Central memory CD8-positive, alpha-beta T cell (primary cell): ENCODE measurements at regions not wholly inside any gene's neighbourhood (a gene's known extent, or its start where the extent isn't known, plus 50 kb on each side); places are given as distances from the start of the nearest gene placed in this dataset.

ENCODE experiments used
- ATAC-seq: fragments of 150-1000 bp; cut with Tn5 transposase; replicated peaks from 2 replicates; pipeline ENCODE4 v1.10.0; 2022; ENCODE audit warnings: mild to moderate bottlenecking, moderate FRiP score, moderate number of reproducible peaks; ENCODE audit not compliant: poor library complexity, severe bottlenecking; ENCODE audit errors: extremely low read depth
- DNase-seq, 2 donors: peaks; one replicate each; pipeline ENCODE4 v3.0.0; 2021; ENCODE audit warnings: low spot score in 2 of 2
- H3K27ac Mint-ChIP-seq: one replicate; pipeline ENCODE4 v1.8.0; 2022; ENCODE audit warnings: low read depth, mild to moderate bottlenecking, moderate library complexity, mixed read lengths
- H3K27me3 Mint-ChIP-seq: one replicate; pipeline ENCODE4 v1.8.0; 2022; ENCODE audit warnings: mixed read lengths
- H3K36me3 Mint-ChIP-seq: one replicate; pipeline ENCODE4 v1.8.0; 2022; ENCODE audit warnings: mild to moderate bottlenecking, moderate library complexity, mixed read lengths; ENCODE audit not compliant: insufficient read depth
- H3K4me1 Mint-ChIP-seq: one replicate; pipeline ENCODE4 v1.8.0; 2022; ENCODE audit warnings: mixed read lengths
- H3K4me3 Mint-ChIP-seq: one replicate; pipeline ENCODE4 v1.8.0; 2022; ENCODE audit warnings: mild to moderate bottlenecking, moderate library complexity, mixed read lengths
- H3K9me3 Mint-ChIP-seq: one replicate; pipeline ENCODE4 v1.8.0; 2022; ENCODE audit warnings: mixed read lengths

DNA sequence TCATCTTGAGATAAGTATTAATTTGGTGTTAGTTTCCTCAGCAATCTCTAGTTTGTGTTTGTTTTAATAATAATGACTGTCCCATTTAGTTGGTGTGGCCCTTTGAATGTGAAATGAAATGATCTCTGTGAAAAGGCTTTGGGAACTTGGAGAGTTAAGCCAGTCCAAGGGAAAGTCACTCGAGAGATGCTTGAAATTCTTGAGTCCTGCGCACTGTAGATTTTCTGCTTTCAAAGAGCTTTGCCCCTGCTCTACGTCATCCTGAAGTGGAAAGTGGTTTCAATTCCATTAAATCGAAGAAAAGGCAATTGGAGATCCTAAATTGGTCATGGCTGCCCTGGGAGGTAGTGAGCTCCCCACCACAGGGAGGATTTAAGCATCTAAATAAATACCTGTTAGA is 403.8 kb downstream of the ZNF536 start:
- peaks cover 13% of the 10 kb centered on the region for H3K9me3 Mint-ChIP-seq
- no peak overlapping the region for H3K27ac Mint-ChIP-seq
- H3K27me3 Mint-ChIP-seq = peaks cover 47% of the 10 kb centered on the region
- ATAC-seq = no peak
- H3K36me3 Mint-ChIP-seq = no peaks in the 10 kb centered on the region
- DNase-seq = no peak
- H3K4me1 Mint-ChIP-seq = no peaks in the 10 kb centered on the region
- no peak overlapping the region for H3K4me3 Mint-ChIP-seq

DNA sequence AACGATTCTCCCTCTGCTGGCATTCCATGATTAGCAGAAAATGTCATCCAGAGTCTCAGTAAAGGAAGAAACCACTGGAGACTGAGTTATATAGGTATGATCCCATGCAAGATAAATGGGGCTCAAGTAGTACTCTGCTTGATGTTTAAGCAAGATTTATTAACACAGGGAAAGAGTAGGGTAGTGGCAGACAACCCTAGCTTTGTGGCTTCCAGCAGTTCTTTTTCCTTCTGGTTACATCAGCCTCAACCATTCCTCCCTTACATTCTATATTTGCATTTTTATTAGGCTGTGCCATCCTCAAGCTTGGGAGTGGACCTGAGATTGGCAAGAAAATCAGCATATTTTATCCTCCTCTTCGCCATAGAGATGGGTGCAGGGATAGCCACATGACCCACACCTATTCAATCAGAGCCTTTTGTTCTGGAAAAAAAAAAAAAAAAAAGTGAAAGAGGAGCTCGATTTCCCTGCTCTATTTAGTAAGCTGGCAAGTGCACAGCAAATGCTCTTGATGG is 402.1 kb downstream of the ZNF536 start:
- Mint-ChIP-seq H3K9me3 (peaks cover 13% of the 10 kb centered on the region), H3K36me3 (no peaks in the 10 kb centered on the region), H3K4me1 (no peaks in the 10 kb centered on the region), H3K27me3 (peaks cover 50% of the 10 kb centered on the region), H3K27ac (no peak overlapping the region), H3K4me3 (no peak overlapping the region)
- no peak for DNase-seq
- no peak for ATAC-seq

DNA sequence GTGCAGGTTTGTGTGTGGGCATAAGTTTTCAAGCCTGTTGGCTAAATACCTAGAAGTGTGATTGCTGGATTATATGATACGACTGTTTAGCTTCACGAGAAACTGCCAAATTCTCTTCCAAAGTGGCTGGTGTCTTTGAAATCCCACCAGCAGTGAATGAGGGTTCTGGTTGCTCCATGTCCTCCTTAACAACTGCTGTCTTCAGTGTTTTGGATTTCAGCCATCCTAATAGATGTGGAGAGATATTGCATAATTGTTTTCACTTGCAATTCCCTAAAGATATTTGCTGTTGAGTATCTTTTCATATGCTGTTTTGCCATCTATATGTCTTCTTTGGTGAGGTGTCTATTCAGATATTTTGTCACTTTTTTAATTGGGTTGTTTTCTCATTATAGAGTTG is 390.5 kb downstream of the ZNF536 start:
- Mint-ChIP-seq H3K36me3 (no peaks in the 10 kb centered on the region), H3K27me3 (peaks cover under 1% of the 10 kb centered on the region), H3K4me3 (no peak overlapping the region), H3K27ac (no peak overlapping the region), H3K9me3 (no peaks in the 10 kb centered on the region), H3K4me1 (no peaks in the 10 kb centered on the region)
- ATAC-seq (no peak), DNase-seq (no peak)

DNA sequence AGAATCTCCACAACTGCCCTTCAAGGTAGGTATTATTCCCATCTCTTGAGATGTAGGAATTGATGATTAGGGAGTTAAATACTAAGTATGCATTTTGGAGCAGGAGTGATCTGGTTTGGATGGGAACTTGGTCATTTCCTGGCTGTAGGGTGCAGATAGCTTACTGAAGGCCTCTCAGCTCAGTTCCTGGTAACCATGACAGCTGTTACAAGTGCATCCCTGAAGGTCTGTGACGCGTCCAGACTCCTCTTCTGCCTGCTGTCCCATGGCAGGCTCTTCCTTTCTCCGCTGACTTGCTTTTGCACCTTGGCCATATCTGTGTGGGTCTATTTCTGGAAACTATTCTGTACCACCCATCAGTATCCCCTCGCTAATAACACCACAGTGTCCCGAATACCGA is 387.8 kb downstream of the ZNF536 start:
- ATAC-seq = no peak
- no peak overlapping the region for H3K27ac Mint-ChIP-seq
- H3K4me1 Mint-ChIP-seq = no peaks in the 10 kb centered on the region
- no peaks in the 10 kb centered on the region for H3K9me3 Mint-ChIP-seq
- H3K4me3 Mint-ChIP-seq = no peak overlapping the region
- H3K27me3 Mint-ChIP-seq = no peaks in the 10 kb centered on the region
- DNase-seq = no peak
- H3K36me3 Mint-ChIP-seq = no peaks in the 10 kb centered on the region

DNA sequence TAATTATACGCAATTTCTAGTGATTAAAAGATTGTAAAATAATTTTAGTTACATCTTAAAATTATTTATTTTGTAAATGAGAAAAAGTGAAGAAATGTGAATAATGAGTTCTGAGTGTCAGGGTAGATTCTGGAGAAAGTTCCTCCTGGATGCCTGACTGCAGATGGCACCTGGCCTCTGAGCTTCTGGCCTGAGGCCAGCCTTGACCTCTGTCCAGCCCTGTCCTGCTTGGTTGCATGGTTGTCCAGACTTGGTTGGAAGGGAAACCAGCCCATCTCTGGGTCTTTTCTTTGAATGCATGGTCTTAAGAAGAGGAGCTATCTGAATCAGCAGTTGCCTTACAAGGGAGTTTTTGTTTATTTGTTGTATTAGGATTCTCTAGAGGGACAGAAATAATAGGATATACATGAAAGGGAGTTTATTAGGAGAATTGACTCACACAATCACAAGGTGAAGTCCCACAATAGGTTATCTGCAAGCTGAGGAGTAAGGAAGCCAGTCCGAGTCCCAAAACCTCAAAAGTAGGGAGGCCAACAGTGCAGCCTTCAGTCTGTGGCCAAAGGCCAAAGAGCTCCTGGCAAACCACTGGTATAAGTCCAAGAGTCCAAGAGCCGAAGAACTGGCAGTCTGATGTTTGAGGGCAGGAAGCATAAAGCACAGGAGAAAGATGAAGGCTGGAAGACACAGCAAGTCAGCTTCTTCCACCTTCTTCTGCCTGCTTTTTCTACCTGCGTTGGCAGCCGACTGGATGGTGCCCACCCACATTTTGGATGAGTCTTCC is 385.8 kb downstream of the ZNF536 start:
- no peak for ATAC-seq
- Mint-ChIP-seq H3K4me3 (no peak overlapping the region), H3K9me3 (no peaks in the 10 kb centered on the region), H3K27me3 (no peaks in the 10 kb centered on the region), H3K4me1 (no peaks in the 10 kb centered on the region), H3K27ac (no peak overlapping the region), H3K36me3 (no peaks in the 10 kb centered on the region)
- DNase-seq = no peak

DNA sequence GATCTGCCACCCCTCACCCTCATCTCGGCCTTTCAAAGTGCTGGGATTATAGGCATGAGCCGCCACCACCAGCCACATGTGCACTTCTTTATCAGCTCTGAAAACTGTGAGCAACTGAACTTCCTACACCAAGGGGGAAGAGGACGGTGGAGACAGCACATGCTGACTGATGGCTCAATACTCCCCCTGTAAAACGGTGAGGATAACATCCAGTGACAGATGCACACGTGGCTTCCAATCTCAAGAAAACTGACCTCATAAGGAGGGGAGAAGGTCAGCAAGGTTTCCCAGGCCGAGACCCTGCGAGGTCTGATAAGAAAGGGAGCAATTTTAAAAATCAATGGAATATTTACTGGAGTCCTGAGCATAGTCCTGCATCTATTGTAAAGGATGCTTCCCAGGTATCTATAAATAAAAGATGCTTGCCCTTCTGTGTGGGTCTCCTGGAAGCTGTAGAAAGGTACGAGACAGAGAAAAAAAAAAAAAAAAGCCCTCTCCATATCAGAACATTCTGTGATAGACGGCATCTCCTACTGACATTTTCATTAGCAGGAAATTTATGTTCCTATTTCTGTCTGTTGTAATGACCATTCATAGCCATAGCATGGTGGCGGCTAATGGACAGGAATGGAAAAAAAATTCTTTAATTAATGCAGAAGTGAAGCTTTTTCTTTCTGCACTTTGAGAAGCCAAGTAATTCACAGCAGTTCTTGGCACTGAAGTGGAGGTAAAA is 385.1 kb downstream of the ZNF536 start:
- Mint-ChIP-seq H3K36me3 (no peaks in the 10 kb centered on the region), H3K4me3 (no peak overlapping the region), H3K9me3 (no peaks in the 10 kb centered on the region), H3K27me3 (no peaks in the 10 kb centered on the region), H3K4me1 (no peaks in the 10 kb centered on the region), H3K27ac (no peak overlapping the region)
- ATAC-seq (no peak), DNase-seq (no peak)

DNA sequence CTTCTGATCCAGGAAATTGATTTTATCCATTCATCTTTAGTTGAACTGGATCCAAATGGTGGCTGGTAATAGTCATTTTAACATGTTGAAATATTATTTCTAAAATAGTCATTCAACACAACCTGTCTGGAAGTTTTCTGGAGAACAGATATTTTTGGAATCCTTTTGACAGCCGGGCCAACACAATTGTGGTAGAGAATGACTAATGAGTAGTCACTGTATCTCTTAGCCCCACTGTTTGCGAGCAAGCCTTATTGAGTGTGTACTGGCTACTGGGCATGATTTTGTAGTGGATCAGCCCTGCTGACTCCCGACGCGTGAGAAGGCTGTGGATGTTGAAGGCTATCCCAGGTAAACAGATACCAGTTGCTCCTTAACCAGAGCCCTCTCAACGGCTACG is 383.4 kb downstream of the ZNF536 start:
- Mint-ChIP-seq H3K9me3 (no peaks in the 10 kb centered on the region), H3K4me3 (no peak overlapping the region), H3K27me3 (no peaks in the 10 kb centered on the region), H3K27ac (no peak overlapping the region), H3K36me3 (no peaks in the 10 kb centered on the region), H3K4me1 (no peaks in the 10 kb centered on the region)
- no peak for DNase-seq
- ATAC-seq = no peak

DNA sequence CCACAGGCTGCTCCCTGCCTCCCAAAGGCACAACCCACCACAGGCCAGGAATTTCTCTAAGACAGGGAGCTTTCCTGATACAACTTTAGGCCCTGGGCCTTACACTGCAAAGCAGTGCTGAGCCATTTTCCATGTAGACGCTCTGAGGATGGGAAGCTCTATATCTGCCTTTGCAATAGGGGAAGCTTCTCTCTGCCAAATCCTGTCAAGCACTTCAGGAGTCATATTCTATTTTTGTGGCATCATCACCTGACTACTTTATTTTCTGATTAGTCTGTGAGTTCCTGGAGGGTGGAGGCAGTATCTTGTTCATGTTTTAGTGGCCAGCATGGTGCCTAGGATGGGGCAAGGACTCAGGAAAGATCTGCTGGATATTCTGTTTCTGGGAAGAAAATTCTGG is 382.0 kb downstream of the ZNF536 start:
- Mint-ChIP-seq H3K4me1 (no peaks in the 10 kb centered on the region), H3K27ac (no peak overlapping the region), H3K9me3 (peaks cover 12% of the 10 kb centered on the region), H3K27me3 (no peaks in the 10 kb centered on the region), H3K4me3 (no peak overlapping the region), H3K36me3 (no peaks in the 10 kb centered on the region)
- ATAC-seq = no peak
- no peak for DNase-seq

DNA sequence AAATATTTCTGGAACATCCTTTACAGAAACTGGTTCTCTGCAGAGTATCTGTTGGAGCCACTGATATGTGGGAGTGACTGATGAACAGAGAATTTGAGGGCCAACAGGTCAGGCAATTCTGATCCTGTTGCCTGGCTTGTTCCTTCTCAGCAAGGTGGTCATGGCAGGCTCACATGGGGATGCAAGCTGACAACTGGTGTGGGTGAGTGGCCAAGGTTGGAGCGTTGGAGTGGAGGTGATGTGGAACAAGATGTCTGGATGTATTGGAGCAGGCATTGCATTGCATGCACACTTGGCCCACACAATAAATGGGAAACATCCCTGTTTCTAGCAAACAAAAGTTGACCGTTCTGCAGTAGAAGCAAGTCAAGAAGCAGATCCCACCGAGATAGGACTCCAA is 380.7 kb downstream of the ZNF536 start:
- DNase-seq (no peak), ATAC-seq (no peak)
- Mint-ChIP-seq H3K9me3 (peaks cover 12% of the 10 kb centered on the region), H3K27me3 (no peaks in the 10 kb centered on the region), H3K4me1 (no peaks in the 10 kb centered on the region), H3K27ac (no peak overlapping the region), H3K36me3 (no peaks in the 10 kb centered on the region), H3K4me3 (no peak overlapping the region)

DNA sequence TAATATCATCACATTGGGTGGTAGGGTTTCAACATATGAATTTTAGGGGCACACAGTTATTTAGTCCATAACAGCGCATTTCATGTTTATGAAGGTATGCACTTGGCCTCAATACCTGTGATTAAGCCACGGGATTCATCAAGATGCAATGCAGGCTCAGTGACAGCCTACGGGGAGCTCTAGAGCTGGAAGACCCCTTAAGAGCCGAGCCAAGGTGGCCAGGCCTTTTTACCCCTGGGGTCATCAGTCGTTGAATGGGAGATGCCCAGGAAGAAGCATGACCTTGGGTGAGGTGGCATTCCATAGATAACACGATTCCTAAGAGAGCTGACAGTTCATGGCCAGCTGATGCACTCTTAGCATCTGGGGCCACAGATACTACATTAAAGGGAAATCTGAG is 380.0 kb downstream of the ZNF536 start:
- DNase-seq = no peak
- no peaks in the 10 kb centered on the region for H3K27me3 Mint-ChIP-seq
- H3K4me1 Mint-ChIP-seq = no peaks in the 10 kb centered on the region
- peaks cover 12% of the 10 kb centered on the region for H3K9me3 Mint-ChIP-seq
- H3K4me3 Mint-ChIP-seq = no peak overlapping the region
- no peaks in the 10 kb centered on the region for H3K36me3 Mint-ChIP-seq
- ATAC-seq = no peak
- no peak overlapping the region for H3K27ac Mint-ChIP-seq

DNA sequence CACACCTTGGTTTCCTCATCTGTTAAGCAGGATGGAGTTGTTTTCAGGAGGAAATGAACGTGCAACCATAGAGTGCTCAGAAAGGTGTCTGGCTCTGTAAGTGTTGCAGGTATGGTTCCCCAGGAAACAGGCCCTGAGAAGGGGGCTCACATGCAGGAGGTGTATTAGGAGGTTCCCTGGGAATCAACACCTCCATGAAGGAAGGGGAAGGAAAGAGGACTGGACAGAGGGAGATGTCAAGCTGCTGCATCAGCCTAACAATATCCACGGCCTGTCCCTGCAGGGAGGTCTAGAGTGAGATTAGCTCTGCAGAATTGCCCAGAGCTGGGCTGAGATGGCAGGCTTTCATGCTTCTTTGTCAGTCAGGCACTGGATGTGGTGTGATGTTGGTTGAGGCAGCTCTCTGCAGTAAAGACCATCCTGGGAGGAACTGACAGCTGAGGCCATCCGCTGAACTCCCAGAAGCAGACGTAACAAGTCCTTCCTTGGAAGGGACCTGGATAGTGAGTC is 373.3 kb downstream of the ZNF536 start:
- no peak for DNase-seq
- H3K27ac Mint-ChIP-seq = no peak overlapping the region
- H3K27me3 Mint-ChIP-seq = peaks cover 30% of the 10 kb centered on the region
- H3K36me3 Mint-ChIP-seq = no peaks in the 10 kb centered on the region
- H3K4me1 Mint-ChIP-seq = no peaks in the 10 kb centered on the region
- H3K9me3 Mint-ChIP-seq = peaks cover 12% of the 10 kb centered on the region
- ATAC-seq = no peak
- H3K4me3 Mint-ChIP-seq = no peak overlapping the region

DNA sequence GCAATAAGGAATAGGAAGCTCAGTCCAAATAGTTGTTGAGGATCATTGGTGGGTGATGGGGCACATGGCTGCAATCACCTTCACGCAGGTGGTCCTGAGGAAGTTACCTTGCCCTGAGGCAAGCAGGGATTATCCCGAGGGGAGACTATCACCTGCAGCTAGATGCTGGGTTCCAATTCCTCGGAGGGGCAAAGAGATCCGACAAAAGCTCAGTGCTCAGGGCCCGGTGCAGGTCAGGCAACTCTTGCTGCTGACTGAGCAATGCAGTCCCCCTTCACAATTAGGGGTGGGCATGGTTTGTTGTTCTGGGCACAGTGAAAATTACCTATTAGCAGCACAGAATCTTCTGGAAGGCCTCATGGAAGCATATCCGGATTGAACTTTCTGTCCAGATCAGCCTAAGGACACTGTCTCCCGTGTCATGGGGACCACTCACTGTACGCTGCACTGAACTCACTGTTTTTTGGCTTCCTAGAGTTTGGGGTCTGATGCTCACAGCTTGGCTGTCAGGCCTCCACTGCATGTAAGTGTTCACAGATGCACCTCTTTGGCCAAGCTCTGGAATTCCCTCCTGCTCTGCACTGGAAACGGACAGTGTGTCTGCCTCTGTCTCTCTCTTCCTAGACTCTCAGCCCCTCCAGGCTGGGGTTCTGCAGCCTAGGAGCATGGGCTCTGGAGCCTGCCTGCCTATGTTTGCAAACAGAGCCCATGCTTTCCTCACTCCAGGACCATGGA is 372.7 kb downstream of the ZNF536 start:
- ATAC-seq (no peak), DNase-seq (no peak)
- H3K4me3 Mint-ChIP-seq = no peak overlapping the region
- H3K9me3 Mint-ChIP-seq = peaks cover 7% of the 10 kb centered on the region
- peaks cover 30% of the 10 kb centered on the region for H3K27me3 Mint-ChIP-seq
- H3K36me3 Mint-ChIP-seq = no peaks in the 10 kb centered on the region
- no peak overlapping the region for H3K27ac Mint-ChIP-seq
- no peaks in the 10 kb centered on the region for H3K4me1 Mint-ChIP-seq
